Myocyte (in vitro differentiated cells): ENCODE measurements at regions not wholly inside any gene's neighbourhood (a gene's known extent, or its start where the extent isn't known, plus 50 kb on each side); places are given as distances from the start of the nearest gene placed in this dataset.
"Not testable (repeated sequence)": the region's sequence is repeated elsewhere in the genome, so short reads cannot be mapped to it uniquely, and the experiment has no call there.

Source experiments
- DNase-seq: peaks from one replicate; pipeline ENCODE4 v3.0.0-alpha.2; 2012; ENCODE audit warnings: low read depth

DNA sequence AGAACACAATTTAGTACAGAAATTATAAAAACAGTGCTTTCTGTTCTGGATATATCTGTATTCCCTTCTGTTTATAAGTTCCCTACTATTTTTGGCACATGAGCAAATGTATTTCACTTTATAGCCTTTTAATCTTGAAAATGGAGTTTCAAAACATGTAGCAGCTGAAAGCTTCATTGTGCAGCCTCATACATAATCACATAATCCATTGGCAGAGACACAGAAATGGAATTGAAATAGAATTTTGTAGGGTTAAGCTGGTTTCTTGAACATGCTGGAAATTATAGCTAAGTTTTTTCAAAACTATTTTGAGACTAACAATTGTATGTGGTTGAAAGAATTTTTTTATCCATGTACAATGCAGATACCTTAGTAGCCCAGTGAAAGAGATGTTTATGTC is 614.3 kb upstream of the MDGA2 start:
- DNase-seq: no peak

DNA sequence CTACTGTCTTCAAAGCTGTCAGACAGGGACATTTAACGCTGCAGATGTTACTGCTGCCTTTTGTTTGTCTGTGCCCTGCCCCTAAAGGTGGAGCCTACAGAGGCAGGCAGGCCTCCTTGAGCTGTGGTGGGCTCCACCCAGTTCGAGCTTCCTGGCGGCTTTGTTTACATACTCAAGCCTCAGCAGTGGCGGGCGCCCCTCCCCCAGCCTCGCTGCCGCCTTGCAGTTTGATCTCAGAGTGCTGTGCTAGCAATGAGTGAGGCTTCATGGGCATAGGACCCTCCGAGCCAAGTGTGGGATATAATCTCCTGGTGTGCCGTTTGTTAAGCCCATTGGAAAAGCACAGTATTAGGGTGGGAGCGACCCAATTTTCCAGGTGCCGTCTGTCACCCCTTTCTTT is 609.8 kb upstream of the MDGA2 start:
- DNase-seq: not testable (repeated sequence)

GRCh38 chr14:48275301-48275700 is 599.9 kb upstream of the MDGA2 start:
- DNase-seq: no peak

DNA sequence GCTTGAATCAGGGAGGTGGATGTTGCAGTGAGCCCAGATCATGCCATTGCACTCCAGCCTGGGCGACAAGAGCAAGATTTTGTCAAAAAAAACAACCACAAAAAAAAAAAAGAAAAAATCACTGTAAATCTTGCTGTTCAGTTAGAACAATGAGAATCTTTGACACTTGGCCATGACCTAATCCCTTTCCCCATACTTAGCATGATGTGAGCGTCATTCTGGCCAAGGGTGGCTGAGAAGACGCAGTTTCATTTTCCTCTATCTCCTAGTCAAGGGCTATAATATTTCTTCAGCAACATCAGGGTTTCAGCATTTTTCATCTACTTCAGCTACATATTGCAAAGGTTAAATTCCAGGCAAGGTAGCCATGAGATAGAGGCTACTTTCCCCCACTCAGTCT is 599.4 kb upstream of the MDGA2 start:
- DNase-seq: no peak

- DNase-seq: not testable (repeated sequence)
Observed at GRCh38 chr14:48267926-48268325, 592.5 kb upstream of the MDGA2 start.

- not testable (repeated sequence) for DNase-seq
Observed at GRCh38 chr14:48266201-48266600, 590.8 kb upstream of the MDGA2 start.

GRCh38 chr14:48261436-48261835 is 586.0 kb upstream of the MDGA2 start:
- no peak for DNase-seq

- not testable (repeated sequence) for DNase-seq
Observed at GRCh38 chr14:48260394-48261295, 585.2 kb upstream of the MDGA2 start.

DNA sequence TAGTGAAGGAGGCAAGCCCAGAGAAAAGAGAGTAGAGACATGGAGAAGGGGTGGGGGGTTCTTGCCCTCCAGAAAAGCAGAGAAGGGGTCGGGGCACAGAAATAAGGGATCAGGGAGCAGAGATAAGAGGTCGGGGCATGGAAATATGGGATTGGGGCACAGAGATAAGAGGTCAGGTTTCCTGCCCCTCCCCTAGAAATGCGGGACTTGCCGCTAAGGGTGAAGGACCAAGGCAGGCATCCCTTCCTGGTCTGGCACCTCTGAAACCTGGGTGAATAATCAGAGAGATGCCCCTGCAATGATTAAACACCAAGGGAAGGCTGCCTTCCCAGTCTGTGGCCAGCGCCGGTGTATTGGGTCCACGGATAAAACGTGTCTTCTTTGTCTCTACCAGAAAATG is 584.5 kb upstream of the MDGA2 start:
- not testable (repeated sequence) for DNase-seq

GRCh38 chr14:48259232-48259631 is 583.8 kb upstream of the MDGA2 start:
- not testable (repeated sequence) for DNase-seq

GRCh38 chr14:48258703-48259102 is 583.3 kb upstream of the MDGA2 start:
- DNase-seq: not testable (repeated sequence)

GRCh38 chr14:48253020-48253419 is 577.6 kb upstream of the MDGA2 start:
- DNase-seq: no peak

- DNase-seq: no peak
Observed at GRCh38 chr14:48251290-48251689, 575.9 kb upstream of the MDGA2 start.

DNA sequence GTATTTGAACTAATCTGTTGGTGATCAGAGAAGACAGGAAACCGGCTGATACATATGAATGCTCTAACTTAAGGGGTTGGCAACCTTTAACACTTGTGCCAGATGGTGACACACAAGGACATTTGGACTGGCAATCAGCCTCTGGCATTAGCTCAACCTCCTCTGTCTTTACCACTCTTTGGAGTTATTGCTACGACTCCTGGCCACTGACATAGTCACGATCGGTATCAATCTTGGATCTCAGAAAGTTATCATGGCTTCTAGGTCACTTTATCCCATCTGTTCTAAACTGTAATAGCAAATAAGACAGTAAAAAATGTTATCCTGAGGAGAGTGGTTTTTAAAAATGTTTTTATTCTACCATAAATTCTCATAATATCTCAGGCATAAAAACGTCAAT is 575.2 kb upstream of the MDGA2 start:
- DNase-seq: no peak

DNA sequence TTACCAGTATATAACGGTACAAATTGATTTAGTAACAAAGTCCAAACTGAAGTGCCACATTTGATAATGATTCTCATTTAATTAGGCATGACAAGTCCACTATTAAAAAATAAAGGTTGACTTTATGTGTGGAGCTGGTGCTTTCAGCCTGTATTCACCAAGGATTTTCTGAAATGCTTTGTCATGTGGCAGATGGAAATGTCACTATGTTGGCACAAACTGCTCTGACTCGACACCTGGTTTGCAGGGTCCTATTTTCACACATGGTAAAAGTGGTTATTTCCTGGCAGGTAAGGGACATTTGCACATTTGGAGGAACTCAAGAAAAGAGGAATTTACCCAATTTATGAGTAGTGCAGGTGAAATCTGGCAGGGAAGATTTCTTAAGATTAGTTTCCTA is 572.6 kb upstream of the MDGA2 start:
- no peak for DNase-seq

GRCh38 chr14:48243900-48244299 is 568.5 kb upstream of the MDGA2 start:
- DNase-seq: no peak

GRCh38 chr14:48229091-48229490 is 553.7 kb upstream of the MDGA2 start:
- DNase-seq: no peak

GRCh38 chr14:48193893-48194292 is 518.5 kb upstream of the MDGA2 start:
- no peak for DNase-seq

- DNase-seq: not testable (repeated sequence)
Observed at GRCh38 chr14:48149624-48150023, 474.2 kb upstream of the MDGA2 start.

GRCh38 chr14:48140804-48141203 is 465.4 kb upstream of the MDGA2 start:
- DNase-seq: no peak

DNA sequence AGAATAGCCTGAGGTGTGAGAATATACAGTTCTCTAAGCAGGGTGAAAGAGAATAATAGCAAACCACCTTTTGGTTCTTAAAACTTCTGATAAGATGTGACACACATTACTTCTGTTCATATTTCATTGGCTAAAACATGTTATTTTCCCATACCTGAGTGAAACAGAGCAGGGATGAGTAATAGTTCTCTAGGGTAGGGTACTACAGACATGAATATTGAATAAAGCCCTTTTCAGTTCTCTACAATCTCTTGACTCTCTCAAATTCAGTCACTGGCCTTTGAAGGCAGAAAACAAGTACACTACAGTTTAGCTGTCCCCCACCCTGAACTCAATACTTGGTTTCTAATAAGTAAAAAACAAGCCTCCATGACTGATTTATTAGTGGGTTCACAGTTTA is 454.1 kb upstream of the MDGA2 start:
- no peak for DNase-seq

DNA sequence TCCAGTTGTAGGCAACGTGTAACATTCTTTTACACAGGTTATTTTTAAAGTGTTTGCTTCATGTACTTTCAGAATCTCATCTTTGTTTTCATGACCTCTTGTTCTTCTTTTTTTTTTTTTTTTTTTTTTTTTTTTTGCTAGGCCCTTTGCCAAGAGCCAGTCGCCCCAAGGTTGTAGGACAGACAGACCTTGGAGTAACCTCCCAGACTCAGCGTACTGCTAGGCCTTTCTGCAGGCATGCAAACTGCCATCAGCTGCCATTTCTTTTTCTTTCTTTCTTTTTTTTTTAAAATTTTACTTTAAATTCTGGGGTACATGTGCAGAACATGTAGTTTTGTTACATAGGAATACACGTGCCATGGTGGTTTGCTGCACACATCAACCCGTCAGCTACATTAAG is 452.3 kb upstream of the MDGA2 start:
- DNase-seq: no peak

DNA sequence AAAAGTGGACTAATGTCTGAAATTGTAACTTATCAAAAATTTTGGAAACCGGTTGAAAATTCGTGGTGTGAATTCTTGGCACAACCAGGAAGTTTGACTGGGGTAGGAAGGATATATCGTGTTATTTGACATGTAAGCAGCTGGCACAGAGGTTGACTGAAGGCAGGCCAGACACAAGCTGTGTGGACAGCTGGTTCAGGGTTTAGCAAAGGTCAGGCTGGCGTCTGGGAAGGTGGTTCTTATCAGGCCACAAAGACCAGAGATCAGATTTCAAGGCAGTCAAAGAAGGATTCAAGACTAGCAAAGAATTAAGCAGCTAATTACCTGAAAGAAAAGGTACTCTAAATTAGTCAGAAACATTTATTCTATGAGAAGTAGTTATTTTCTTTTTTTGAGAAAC is 450.2 kb upstream of the MDGA2 start:
- no peak for DNase-seq
